SK-N-SH (cell line): ENCODE measurements at regions not wholly inside any gene's neighbourhood (a gene's known extent, or its start where the extent isn't known, plus 50 kb on each side); places are given as distances from the start of the nearest gene placed in this dataset.

Experiments
- CTCF ChIA-PET: fragments of 300-600, 350-600 bp; formaldehyde crosslinking; extraction: SDS; loops from one replicate; lab custom pipeline; 2021; lab: Yijun Ruan, JAX
- POLR2A ChIA-PET: fragments of 350-600 bp; sonication (Branson Sonifier 250); formaldehyde crosslinking; extraction: SDS; loops from one replicate; lab custom pipeline; 2020; ENCODE audit warnings: antibody characterized with exemption, inconsistent platforms; lab: Yijun Ruan, JAX
- DNase-seq: peaks from one replicate; pipeline ENCODE4 v3.0.0; 2012
- H2AFZ ChIP-seq: fragments of 200-600 bp; sonication (generic); 2 replicates; pipeline ENCODE4 v1.8.1; 2016; ENCODE audit warnings: antibody characterized with exemption, mild to moderate bottlenecking, low read depth
- H3F3A ChIP-seq: fragments of 200-600 bp; sonication (generic); replicated peaks from 2 replicates; pipeline ENCODE3; 2016; ENCODE audit warnings: antibody characterized with exemption, mild to moderate bottlenecking; ENCODE audit not compliant: insufficient read depth
- H3K27ac ChIP-seq, 2 experiments: fragments of 200-500 bp in 1 of 2; fragments of 200-600 bp in 1 of 2; sonication (Bioruptor generic) in 1 of 2; sonication (generic), shearing (Covaris generic) in 1 of 2; 2 replicates each; pipeline versions ENCODE4 v1.5.1 to v1.6.1; 2014 to 2016; ENCODE audit warnings: low read depth in 2 of 2, inconsistent platforms in 1 of 2, low read length in 1 of 2, mild to moderate bottlenecking in 1 of 2, mixed read lengths in 1 of 2
- H3K27me3 ChIP-seq: fragments of 200-600 bp; sonication (generic), shearing (Covaris generic); 2 replicates; pipeline ENCODE4 v1.6.1; 2016; ENCODE audit warnings: mixed run types; ENCODE audit not compliant: insufficient read depth
- H3K36me3 ChIP-seq, 2 experiments: fragments of 200-500 bp in 1 of 2; fragments of 200-600 bp in 1 of 2; sonication (Bioruptor generic) in 1 of 2; sonication (generic) in 1 of 2; replicated peaks in 1 of 2; 2 replicates each; pipeline versions ENCODE3 to v1.5.1; 2014 to 2016; ENCODE audit warnings: low read length in 1 of 2, mild to moderate bottlenecking in 1 of 2; ENCODE audit not compliant: insufficient read depth in 2 of 2, control insufficient read depth in 1 of 2
- H3K4me1 ChIP-seq, 2 experiments: fragments of 200-500 bp in 1 of 2; fragments of 200-600 bp in 1 of 2; sonication (Bioruptor generic) in 1 of 2; sonication (generic), shearing (Covaris generic) in 1 of 2; 2 replicates each; pipeline versions ENCODE4 v1.5.1 to v1.6.1; 2014 to 2016; ENCODE audit warnings: low read depth in 1 of 2, low read length in 1 of 2, mixed run types in 1 of 2; ENCODE audit not compliant: insufficient read depth in 2 of 2, control insufficient read depth in 1 of 2
- H3K4me2 ChIP-seq: fragments of 200-600 bp; sonication (generic), shearing (Covaris generic); 2 replicates; pipeline ENCODE4 v1.6.1; 2017; ENCODE audit warnings: mixed run types
- H3K4me3 ChIP-seq, 2 experiments: fragments of 200-500 bp in 1 of 2; fragments of 200-600 bp in 1 of 2; sonication (Bioruptor generic) in 1 of 2; sonication (generic), shearing (Covaris generic) in 1 of 2; 2 replicates each; pipeline versions ENCODE4 v1.5.1 to v1.8.1; 2014 to 2016; ENCODE audit warnings: low read depth in 2 of 2, inconsistent platforms in 1 of 2, low read length in 1 of 2, mild to moderate bottlenecking in 1 of 2, mixed read lengths in 1 of 2, moderate library complexity in 1 of 2
- H3K79me2 ChIP-seq: fragments of 200-600 bp; sonication (generic); 2 replicates; pipeline ENCODE4 v1.8.1; 2017; ENCODE audit warnings: mild to moderate bottlenecking; ENCODE audit not compliant: insufficient read depth
- H3K9ac ChIP-seq: fragments of 200-600 bp; sonication (generic); 2 replicates; pipeline ENCODE4 v1.6.1; 2017; ENCODE audit warnings: mixed run types
- H3K9me2 ChIP-seq: fragments of 200-600 bp; sonication (generic); 2 replicates; pipeline ENCODE4 v1.6.1; 2017; ENCODE audit warnings: mixed run types
- H3K9me3 ChIP-seq: fragments of 200-600 bp; sonication (generic); 2 replicates; pipeline ENCODE4 v1.6.1; 2017; ENCODE audit warnings: mixed run types, mild to moderate bottlenecking, moderate library complexity
- H4K20me1 ChIP-seq: fragments of 200-600 bp; sonication (generic); 2 replicates; pipeline ENCODE4 v1.6.1; 2017; ENCODE audit warnings: mild to moderate bottlenecking, mixed run types; ENCODE audit not compliant: insufficient read depth
- CHD2 ChIP-seq: fragments of 150-350 bp; IDR thresholded peaks from 2 replicates; pipeline ENCODE4 v1.6.1; 2018; ENCODE audit warnings: low read length; ENCODE audit not compliant: partially characterized antibody
- CTCF ChIP-seq: fragments of 200-600 bp; sonication (generic); IDR thresholded peaks from 2 replicates; pipeline ENCODE4 v1.6.1; 2017; ENCODE audit warnings: antibody characterized with exemption, mild to moderate bottlenecking, moderate library complexity
- ELF1 ChIP-seq: IDR thresholded peaks from 2 replicates; pipeline ENCODE4 v1.4.0; 2012
- EP300 ChIP-seq, 2 experiments: IDR thresholded peaks; 2 replicates each; pipeline versions ENCODE4 v1.4.0 to v1.6.1; 2012; ENCODE audit warnings: borderline replicate concordance in 1 of 2, low read depth in 1 of 2, low read length in 1 of 2
- EZH2phosphoT487 ChIP-seq: fragments of 200-600 bp; sonication (generic); IDR thresholded peaks from 2 replicates; pipeline ENCODE4 v1.6.1; 2017; ENCODE audit warnings: low read depth, mixed run types, mild to moderate bottlenecking, antibody characterized with exemption, moderate library complexity, borderline replicate concordance
- FOSL2 ChIP-seq: IDR thresholded peaks from 2 replicates; pipeline ENCODE4 v1.4.0; 2012; ENCODE audit warnings: low read depth, mild to moderate bottlenecking, moderate library complexity, borderline replicate concordance
- IRF3 ChIP-seq: fragments of 150-350 bp; IDR thresholded peaks from 2 replicates; pipeline ENCODE4 v1.6.1; 2016; ENCODE audit warnings: mild to moderate bottlenecking, low read depth, low read length
- MAX ChIP-seq: IDR thresholded peaks from 2 replicates; pipeline ENCODE4 v1.4.0; 2012; ENCODE audit warnings: low read depth
- MXI1 ChIP-seq: IDR thresholded peaks from 2 replicates; pipeline ENCODE4 v1.6.1; 2012; ENCODE audit warnings: mild to moderate bottlenecking, low read depth, low read length, improper control_type of control experiment
- NRF1 ChIP-seq: IDR thresholded peaks from 2 replicates; pipeline ENCODE4 v1.6.1; 2012; ENCODE audit warnings: low read depth, mild to moderate bottlenecking, low read length
- RAD21 ChIP-seq: IDR thresholded peaks from 2 replicates; pipeline ENCODE4 v1.6.1; 2012; ENCODE audit warnings: mild to moderate bottlenecking, low read length
- SMC3 ChIP-seq: IDR thresholded peaks from 2 replicates; pipeline ENCODE4 v1.6.1; 2012; ENCODE audit warnings: low read depth, low read length, improper control_type of control experiment
- TAF1 ChIP-seq: IDR thresholded peaks from 2 replicates; pipeline ENCODE4 v1.6.1; 2012; ENCODE audit warnings: low read depth, mild to moderate bottlenecking, low read length, moderate library complexity, borderline replicate concordance
- YY1 ChIP-seq: IDR thresholded peaks from 2 replicates; pipeline ENCODE4 v1.4.0; 2012; ENCODE audit warnings: low read depth, mild to moderate bottlenecking
- ZBTB33 ChIP-seq: IDR thresholded peaks from 2 replicates; pipeline ENCODE4 v1.4.0; 2012; ENCODE audit warnings: low read depth, borderline replicate concordance
- WGBS: methylation state at CpG from one replicate; pipeline ENCODE4 v1.1.6; 2017; ENCODE audit warnings: low lambda C conversion rate; 5-methylcytosine and 5-hydroxymethylcytosine counted together

GRCh38 chr5:158207733-158208132 is 348.8 kb upstream of the CLINT1 start (continued):
- TF ChIP-seq TAF1 = no peak
- TF ChIP-seq CTCF = no peak

GRCh38 chr5:158205992-158206391 is 347.0 kb upstream of the CLINT1 start:
- POLR2A ChIA-PET = interaction anchor here (0.5 kb wide), 1 partner anchor 364 kb away, joined by 3 read pairs; no protein-coding TSS in a partner anchor
- CTCF ChIA-PET = no interaction called here
- Histone ChIP-seq H3K27ac (no peak overlapping the region), H2AFZ (no peak overlapping the region), H3K9ac (no peak overlapping the region), H3K4me3 (no peak overlapping the region), H3K27me3 (no peaks in the 10 kb centered on the region), H3F3A (no peaks in the 10 kb centered on the region), H3K79me2 (no peaks in the 10 kb centered on the region), H3K9me2 (no peaks in the 10 kb centered on the region), H4K20me1 (no peaks in the 10 kb centered on the region), H3K4me1 (no peaks in the 10 kb centered on the region; a peak in 1 of 4 replicates), H3K4me2 (no peak overlapping the region), H3K9me3 (no peaks in the 10 kb centered on the region), H3K36me3 (no peaks in the 10 kb centered on the region)
- WGBS = 10% methylated on average over 2 of the region's 2 CpGs
- TF ChIP-seq EZH2phosphoT487 = no peak
- TF ChIP-seq EP300 (IDR thresholded peaks at IDR 0.05; ENCODE audit: borderline replicate concordance in 1 of 2, low read depth in 1 of 2, low read length in 1 of 2) = peak in 1 of 2 experiments; percentile 11; a peak in 1 of 4 replicates
- peak; percentile 45 for DNase-seq

- no peak overlapping the region for H3K9ac ChIP-seq
- TF ChIP-seq MXI1 (no peak), SMC3 (no peak), CTCF (no peak), FOSL2 (no peak), YY1 (no peak), TAF1 (no peak), NRF1 (no peak), RAD21 (no peak), ELF1 (no peak), CHD2 (no peak), EP300 (IDR thresholded peaks at IDR 0.05; ENCODE audit: borderline replicate concordance in 1 of 2, low read depth in 1 of 2, low read length in 1 of 2) (no peak), MAX (no peak), IRF3 (no peak), ZBTB33 (no peak)
- TF ChIP-seq, all 33 proteins: peak for 0
- no peak overlapping the region for H3K27ac ChIP-seq
- no peaks in the 10 kb centered on the region for H3K27me3 ChIP-seq
- no peak overlapping the region for H3K4me2 ChIP-seq
- no peaks in the 10 kb centered on the region for H3F3A ChIP-seq
- WGBS = 42% methylated on average over 8 of the region's 8 CpGs
- H3K4me3 ChIP-seq = no peak overlapping the region
- H4K20me1 ChIP-seq = no peaks in the 10 kb centered on the region
- no peaks in the 10 kb centered on the region; a peak in 1 of 4 replicates for H3K4me1 ChIP-seq
- POLR2A ChIA-PET = no interaction called here
- no peak overlapping the region for H2AFZ ChIP-seq
- H3K9me3 ChIP-seq = no peaks in the 10 kb centered on the region
- H3K36me3 ChIP-seq = no peaks in the 10 kb centered on the region
- DNase-seq = no peak
- CTCF ChIA-PET = no interaction called here
- no peaks in the 10 kb centered on the region for H3K79me2 ChIP-seq
- H3K9me2 ChIP-seq = no peaks in the 10 kb centered on the region
Measured at GRCh38 chr5:158203261-158203660, 344.3 kb upstream of the CLINT1 start.
